HG03280 (cell line): ENCODE measurements at regions not wholly inside any gene's neighbourhood (a gene's known extent, or its start where the extent isn't known, plus 50 kb on each side); places are given as distances from the start of the nearest gene placed in this dataset.
A peak's percentile ranks its signal among the peaks of the same experiment; 100 is the strongest.

ENCODE experiments used
- ATAC-seq: cut with Tn5 transposase; IDR thresholded peaks from one replicate; pipeline ENCODE4 v1.9.1; 2021; ENCODE audit warnings: mild to moderate bottlenecking, moderate library complexity; ENCODE audit not compliant: unreplicated experiment

DNA sequence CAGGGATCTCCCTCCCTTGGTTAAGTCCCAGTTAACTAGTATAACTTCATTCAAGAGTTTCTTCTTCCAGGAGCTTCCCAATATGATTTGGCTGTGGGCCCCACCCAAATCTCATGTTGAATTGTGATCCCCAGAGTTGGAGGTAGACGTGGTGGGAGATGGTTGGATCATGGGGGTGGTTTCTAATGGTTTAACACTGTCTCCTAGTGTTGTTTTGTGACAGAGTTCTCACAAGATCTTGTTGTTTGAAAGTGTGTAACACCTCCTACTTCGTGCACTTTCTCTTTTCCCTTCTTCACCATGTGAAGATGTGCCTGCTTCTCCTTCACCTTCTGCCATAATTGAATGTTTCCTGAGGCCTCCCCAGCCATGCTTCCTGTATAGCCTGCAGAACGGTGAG lies 251.8 kb upstream of the FGGY start:
- no peak for ATAC-seq

DNA sequence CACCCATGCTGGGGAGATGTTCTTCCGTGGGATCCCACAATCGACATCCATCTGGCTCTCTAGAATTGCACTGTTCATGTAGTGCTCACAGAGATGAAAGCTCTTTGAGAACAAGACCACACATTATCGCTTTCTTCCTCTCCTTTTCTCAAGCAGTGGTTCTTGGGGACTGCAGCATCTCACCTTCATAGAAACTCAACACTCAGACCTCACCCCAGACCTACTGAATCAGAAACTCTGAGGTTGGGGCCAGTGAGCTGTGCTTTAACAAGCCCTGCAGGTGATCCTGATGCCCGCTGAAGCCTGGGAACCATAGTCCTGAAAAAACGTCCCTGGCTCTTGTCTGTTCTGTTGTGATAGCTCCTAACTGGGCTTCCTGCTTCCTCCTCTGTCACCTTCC lies 251.3 kb upstream of the FGGY start:
- no peak for ATAC-seq

DNA sequence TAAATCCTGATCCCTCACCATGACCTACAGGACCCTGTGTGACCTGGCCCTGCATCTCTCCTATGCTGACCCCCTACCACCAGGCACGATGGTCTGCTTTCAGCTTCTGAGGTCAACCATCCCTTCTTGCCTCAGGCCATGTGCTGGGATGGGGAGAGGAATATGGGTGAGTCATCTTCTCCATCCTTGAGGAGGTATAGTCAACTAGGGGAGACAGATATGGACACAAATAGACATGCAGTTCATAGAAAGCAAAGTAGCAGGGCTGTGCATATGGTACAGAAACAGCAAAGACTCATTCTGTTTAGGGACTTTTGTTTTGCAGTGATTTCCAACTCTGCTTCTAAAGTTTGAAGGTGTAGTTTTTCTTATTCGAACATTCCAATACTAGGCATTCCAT lies 250.8 kb upstream of the FGGY start:
- peak; percentile 12 for ATAC-seq

DNA sequence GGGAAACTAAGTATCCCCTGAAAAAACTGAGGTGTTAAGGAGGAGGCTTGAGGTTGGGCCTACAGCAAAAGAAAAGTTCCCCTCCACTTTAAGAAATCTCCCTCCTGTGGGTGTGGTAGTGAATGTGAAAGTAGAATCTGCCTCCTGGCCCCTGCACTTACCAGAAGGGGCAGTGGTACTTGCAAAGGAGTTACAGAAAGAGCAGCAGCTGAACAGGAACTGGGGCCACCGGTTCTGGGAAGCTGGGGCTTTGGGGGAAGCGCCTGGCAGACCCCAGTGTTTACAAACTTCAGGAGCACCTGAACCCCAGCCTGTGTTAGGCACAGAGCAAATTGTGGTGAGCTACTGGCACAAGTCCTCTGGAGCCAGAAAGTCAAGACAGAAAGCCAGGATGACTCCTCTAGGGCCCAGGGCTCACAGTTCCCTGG lies 250.2 kb upstream of the FGGY start:
- ATAC-seq = peak; percentile 87

DNA sequence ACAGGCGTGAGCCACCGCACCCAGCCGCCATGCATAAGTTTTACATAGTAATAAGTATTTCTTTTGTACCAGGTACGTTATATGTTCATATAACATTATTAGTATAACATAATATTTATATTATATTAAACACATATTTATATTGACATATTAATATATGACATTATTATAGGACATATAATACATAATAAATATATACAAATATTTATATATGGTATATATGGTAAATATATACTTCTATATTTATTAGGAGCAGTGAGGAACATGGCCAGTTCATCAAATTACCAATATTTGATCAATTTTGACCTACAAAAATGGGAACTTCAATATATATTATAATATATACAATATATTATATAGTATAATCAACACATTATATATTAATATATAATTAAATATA lies 245.9 kb upstream of the FGGY start:
- no peak for ATAC-seq

DNA sequence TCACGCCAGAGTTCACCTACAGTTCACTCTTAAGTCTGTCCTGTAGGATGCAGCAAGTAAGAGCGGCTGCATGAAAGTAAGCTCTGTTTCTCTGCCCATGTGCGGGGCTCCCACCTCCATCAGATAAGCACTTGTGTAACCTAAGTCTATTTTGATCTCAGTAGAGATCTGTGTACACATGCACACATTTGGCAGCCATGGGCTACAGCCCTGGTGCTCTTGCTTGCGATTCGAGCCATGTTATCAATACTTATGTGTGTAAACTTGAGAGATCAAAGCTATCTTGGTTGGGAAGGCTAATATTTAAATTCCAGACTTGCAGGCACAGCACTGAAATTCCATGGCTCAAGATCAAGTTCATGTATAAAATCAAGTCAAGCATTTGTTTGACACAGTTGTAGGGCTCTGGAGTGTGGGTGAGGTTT lies 244.7 kb upstream of the FGGY start:
- ATAC-seq = no peak

DNA sequence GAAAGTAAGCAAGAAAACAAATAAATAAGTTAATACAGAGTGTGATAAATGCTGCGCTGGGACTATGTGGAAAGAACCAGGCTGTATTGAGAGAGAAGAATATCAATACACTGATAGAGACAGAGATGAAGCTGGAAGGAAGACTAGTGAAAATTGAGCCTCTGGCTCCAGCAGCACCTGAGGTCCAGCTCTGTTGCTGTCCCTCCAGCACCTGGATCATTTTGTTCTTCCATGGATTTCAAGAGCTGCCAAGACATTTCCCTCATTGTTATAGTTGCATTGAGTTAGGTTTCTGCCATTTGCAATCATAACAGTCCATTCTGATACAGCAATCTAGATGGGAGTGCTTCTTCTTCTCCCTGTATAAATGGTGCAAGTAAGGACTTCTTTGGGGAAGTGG lies 242.7 kb upstream of the FGGY start:
- no peak for ATAC-seq

DNA sequence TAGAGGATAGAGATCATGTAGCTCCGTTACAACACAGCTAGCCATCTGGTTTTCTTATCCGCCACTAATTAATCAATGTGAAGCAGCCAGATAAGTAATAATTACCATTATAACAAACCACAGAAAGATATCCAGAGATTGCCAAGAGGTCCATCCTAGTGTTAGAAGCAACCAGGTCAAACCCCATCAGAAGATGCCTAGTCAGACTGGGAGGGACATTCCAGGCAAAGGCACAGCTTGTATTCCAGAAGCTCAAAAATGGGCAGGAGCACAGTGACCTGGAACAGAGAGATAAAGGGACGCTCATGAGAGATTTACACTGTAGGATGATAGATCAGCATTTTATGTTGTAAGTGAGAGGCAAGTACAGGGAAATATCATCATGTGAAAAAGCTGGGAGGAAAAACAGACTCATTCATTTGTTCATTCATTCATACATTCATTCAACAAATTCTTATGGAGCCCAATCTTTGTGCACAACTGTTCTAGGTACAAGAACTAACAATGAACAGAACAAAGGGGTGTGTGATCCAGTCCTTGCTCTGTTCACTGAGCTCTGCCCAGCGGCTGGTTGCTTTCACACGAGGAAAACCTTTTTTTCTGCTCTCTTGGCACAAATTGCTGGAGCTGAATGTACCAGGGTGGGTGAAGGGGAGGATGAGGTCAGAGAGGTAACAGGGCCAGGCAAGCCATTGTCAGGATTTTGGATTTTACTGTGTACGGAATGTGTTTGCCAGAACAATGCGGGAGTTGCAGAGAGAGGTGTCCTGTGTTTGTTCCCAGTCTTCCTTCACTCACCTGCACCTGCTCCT lies 240.8 kb upstream of the FGGY start:
- no peak for ATAC-seq

DNA sequence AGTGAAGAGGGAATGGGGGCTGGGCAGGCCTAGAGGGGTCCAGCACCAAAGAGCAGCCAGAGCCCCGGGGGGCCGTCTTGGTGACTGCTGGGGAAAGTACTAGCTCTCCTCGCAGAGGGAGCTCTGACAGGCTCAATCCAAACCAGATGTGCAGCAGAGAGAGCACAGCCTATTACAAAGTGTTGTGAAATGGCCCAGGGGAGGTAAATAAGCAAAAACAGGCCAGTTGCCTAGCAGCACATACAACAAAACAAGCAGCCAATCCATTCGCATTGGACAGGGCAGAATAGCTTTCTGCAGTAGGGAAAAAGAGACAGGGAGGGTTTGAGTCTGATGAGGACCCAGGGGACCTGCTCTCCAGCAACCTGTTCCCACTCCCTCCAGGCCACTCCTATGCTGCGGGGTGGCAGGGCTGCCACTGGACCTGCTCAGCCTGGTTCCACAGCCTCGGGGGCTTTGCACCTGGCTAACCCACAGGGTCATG lies 239.6 kb upstream of the FGGY start:
- ATAC-seq = no peak

DNA sequence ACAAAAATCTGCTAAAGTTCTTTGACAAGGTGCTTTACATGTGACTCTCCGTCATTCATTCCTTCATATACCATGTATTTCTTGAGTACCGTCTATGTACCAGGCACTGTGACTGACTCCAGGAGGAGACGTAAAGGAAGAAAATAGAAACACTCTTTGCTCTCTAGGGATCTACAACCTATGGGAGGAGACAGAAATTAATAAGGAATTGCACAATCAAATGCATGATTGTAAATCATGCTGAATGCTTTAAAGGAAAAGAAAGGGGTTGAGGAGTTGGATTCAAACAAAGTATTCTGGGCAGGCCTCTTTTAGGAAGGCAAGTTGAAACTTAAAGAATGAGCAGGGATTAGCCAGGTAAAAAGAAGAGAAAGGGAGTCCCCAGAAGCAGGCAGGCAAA lies 239.1 kb upstream of the FGGY start:
- ATAC-seq = no peak

DNA sequence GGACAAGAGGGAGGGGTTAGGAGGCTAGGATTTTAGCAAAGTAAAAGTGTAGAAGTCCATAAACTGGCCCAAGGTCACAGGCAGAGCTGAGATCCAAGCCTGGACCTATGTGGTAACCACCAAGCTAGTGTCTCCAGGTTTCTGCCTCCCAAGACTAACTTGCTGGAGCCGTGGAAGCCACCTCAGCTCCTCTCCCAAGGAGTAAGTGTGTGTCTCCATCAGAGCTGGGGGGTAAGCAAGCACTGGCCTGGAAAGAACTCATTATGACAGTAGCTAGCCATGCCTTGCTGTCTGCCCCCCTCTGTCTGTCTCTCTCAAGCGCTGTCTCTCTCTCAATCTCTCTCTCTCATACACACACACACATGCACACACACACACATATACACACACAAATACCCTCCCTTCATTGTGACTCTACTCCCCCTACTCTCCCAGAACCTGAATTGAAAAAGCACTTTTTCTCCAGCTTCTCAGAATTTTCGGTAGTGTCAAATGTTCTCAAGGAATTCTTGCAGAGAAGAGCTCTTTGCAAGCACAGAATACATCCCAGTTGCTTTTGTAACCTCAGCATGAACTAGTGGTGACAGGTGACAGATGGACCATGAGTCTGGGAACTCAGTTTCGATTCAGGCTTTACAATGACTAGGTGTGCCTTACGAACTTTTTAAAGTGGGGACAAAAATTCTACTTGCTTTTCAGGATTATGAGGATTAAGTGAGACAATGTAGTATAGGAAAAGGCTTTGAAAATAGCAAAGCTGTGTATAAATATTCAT lies 238.0 kb upstream of the FGGY start:
- ATAC-seq = no peak

DNA sequence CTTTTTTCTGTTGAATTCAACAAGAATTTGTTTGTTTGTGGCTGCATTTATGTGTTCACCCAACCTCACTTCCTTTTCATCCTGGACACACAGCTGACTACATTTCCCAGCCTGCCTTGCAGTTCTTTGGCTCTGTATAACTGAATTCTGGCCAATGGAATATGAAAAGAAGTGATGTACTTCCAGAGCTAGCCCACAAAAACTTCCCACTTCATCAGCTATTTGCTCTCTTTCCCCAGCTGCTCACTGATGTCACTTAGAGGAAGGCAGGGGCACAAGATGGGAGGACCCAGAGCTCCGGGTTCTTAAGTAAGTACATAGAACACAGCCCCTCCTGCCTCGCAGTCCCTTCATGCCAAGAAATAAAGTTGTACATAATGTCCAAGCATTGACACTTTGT lies 235.0 kb upstream of the FGGY start:
- ATAC-seq = no peak

DNA sequence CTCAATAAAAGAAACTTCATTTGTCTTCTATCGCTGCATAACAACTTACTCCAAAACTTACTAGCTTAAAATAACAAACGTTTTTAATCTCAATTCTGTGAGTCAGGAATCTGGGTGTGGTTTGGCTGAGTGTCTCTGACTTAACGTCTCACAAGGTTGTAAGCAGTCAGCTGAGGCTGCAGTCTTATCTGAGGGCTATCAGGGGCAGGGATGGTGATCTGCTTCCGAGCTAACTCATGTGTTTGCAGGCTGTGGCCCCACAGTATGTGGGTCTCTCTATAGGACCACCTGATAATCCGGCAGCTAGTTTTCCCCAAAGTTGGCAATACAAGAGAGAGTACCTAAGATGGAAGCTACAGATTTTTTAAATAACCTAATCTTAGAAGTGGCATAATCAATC lies 234.2 kb upstream of the FGGY start:
- no peak for ATAC-seq

DNA sequence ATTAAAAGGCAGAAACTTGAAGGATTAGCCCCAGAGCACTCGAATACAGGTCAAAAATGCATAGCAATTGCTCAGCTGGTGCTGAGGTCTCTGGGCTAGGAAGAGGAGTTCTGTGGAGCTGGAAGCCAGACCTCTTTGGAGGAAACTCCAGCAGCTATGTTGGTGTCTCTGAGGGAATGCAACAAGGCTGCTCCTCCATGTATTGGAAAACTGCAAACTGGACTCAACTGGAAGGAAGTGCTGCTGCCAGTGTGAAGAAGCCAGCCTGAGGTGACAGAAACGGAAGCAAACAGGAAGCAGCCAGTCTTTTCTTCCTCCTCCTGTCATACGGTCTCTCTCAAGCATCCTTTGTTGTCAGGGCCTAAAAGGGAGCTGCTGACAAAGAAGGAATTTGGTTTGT lies 233.4 kb upstream of the FGGY start:
- ATAC-seq = no peak

DNA sequence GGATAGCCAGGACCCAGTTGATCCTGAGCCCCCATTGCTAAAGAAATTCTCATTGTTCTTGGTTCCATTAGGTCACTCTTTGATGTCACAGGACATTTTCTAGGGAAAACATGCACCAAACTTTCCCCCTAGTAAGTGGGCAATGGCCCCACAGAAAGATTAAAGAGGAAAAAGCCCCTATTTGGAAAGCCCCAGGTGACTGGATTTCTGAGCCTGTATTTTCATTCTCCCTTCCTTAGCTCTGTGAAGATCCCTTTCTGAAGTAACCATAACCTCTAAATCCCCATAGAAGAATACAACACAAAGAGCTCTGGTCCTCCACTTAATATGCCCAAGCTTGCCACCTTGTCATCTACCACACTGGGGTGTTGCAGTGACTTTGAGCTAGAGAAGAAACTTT lies 232.3 kb upstream of the FGGY start:
- no peak for ATAC-seq

DNA sequence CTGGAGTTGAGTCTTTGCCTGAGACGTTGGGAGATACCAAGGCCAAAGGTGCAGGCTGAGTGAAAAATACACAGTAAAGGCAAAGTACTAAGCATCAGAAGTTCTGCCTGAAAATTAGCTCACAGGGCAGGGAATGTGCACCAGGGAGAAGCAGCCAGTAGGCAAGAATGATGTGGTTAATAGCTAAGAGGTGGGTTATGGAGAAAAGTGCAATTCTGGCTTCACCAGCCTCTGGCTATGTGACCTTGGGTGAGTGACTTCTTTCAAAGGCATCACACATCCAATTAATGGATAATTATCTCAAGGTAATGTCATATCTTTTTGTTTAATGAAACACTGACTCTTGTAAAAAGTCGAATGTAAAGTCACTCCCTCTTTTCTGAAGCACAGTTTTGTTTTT lies 230.7 kb upstream of the FGGY start:
- no peak for ATAC-seq

DNA sequence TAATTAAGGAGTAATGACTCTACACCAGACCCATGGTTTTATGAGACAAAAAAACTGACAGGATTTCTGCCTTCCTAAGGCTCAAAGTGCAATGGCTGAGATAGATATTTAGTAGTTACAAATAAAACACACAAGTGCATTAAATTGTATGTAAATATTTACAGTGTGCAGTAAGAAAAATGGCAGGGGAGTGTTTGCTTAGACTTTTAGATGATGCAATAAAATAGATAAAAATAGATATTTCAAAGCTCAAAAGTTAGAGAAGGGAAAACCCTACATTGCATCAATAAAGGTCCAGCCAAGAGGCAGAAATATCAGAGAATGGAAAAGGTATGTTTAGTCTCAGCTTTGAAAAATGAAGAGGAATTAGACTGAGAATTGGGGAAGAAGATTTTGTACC lies 226.3 kb upstream of the FGGY start:
- no peak for ATAC-seq

DNA sequence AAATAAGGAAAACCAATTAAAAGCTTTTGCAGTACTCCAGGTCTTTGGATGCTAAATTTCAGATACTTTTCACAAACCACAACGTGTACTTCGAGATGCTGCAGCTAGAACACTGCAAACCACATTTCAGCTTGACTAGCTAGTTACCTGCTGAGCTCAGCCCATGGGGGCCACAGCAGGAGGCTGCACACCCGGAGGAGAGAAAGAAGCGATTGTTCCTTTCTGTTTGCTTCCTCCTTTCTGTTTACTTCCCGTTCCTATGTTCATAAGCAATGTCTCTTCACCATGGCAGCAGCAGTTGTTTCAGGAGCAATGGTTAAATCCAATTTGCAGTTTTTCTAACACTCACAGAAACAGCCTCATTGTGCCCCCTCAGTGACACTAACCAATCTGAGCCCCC lies 225.6 kb upstream of the FGGY start:
- no peak for ATAC-seq

DNA sequence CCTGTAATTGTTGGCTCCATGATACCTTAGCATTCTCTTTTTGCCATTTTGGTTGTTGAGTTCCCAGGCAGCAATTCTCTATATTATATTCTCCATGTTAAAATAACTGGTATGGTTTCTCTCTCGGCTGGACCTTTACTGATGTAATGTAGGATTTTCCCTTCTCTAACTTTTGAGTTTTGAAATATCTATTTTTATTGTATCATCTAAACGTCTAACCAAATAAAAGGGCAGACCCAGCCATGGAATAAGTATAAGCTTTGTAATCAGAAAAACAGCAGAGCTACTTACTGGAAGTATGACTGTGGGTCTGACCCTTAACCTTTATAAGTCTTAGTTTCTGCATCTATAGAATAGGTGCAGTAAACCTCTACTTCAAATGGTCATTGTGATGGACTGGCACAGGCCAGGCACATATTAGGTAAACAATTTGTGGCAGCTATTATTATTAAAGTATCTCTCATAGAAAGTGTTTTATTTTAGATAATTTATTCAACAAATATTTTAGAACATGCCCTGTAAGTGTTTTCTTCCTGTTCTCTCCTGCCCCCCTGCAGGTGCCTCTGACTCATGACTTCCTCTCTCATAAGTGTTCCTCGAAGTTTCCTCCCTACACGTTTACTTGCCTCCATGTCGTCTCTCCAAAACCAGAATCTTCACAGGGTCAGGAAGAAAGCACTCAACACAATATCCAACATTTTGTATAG lies 224.9 kb upstream of the FGGY start:
- ATAC-seq = no peak

DNA sequence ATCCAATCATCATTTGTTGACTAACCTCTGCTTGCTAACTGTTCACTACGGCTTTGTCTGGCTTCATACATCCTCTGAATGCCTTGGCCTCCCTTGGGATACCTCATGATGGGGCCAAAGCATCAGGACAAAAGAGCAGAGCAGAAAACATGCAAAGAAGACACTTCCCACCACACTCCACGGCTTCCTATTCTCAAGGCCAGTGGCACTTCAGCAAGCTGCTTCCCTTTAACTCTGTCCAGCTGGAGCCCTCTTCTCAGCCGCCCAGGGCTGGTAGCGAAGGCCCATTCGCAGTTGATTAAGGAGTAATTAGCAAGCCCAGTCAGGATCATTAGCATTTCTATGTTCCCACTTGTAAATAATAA lies 224.3 kb upstream of the FGGY start:
- ATAC-seq = no peak

DNA sequence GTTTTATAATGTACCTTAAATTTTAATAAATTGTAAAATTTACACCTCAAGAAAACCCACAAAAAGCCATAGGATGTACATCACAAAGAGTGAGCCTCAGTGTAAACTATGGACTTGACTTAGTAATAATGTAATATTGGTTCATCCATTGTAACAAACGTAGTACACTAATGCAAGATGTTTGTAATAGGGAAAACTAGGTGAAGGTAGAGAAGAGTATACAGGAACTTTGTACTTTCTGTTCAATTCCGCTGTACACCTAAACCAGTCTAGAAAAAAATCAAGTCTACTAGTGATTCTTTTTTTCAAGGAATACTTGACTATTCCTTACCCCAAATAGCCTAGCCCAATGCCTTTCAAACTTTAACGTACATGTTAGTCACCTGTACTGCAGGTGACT lies 222.3 kb upstream of the FGGY start:
- ATAC-seq = no peak

DNA sequence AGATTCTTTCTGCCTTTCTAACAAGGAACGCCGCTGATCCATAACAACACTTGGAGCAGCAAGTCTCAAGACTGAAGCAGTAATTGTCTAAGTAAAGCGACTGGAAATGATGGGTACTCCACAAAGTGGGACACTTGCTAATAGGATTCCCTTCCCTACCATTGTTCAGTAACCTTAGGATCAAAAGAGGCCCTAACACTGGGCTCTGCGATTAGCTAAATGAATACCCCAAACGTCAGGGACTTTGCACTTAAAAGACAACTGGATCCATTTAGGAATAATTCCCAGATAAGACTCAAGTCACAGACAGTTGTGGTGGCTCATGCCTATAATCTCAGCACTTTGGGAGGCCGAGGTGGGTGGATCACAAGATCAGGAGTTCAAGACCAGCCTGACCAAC lies 221.9 kb upstream of the FGGY start:
- ATAC-seq = no peak
